H54 (cell line): ENCODE measurements at regions not wholly inside any gene's neighbourhood (a gene's known extent, or its start where the extent isn't known, plus 50 kb on each side); places are given as distances from the start of the nearest gene placed in this dataset.
"Not testable (repeated sequence)": the region's sequence is repeated elsewhere in the genome, so short reads cannot be mapped to it uniquely, and the experiment has no call there.

Source experiments
- DNase-seq: peaks from one replicate; pipeline ENCODE4 v3.0.0; 2011; ENCODE audit warnings: low spot score, mixed read lengths; ENCODE audit not compliant: insufficient read length
- FAIRE-seq: peaks from 3 replicates; lab custom pipeline; 2011; peaks lifted over from hg19 to GRCh38; lab: Jason Lieb, UNC
- POLR2A ChIP-seq: IDR thresholded peaks from 2 replicates; pipeline ENCODE4 v1.6.1; 2011; ENCODE audit warnings: low read depth, mild to moderate bottlenecking, low read length

- no peak for DNase-seq
- no peak for TF ChIP-seq POLR2A
- FAIRE-seq, result no peak
Observed at GRCh38 chr14:80304125-80304766, 92.9 kb upstream of the DIO2 start.

GRCh38 chr14:80300351-80300750, 89.0 kb upstream of the DIO2 start:
- no peak for FAIRE-seq

GRCh38 chr14:80298491-80299017, 87.2 kb upstream of the DIO2 start:
- FAIRE-seq (no peak), DNase-seq (no peak)
- no peak for TF ChIP-seq POLR2A

More at GRCh38 chr14:80300351-80300750, 89.0 kb upstream of the DIO2 start:
- no peak for DNase-seq
- no peak for TF ChIP-seq POLR2A

- TF ChIP-seq POLR2A, result no peak
- no peak for FAIRE-seq
- no peak for DNase-seq
Observed at GRCh38 chr14:80291101-80291500, 79.8 kb upstream of the DIO2 start.

- not testable (repeated sequence) for DNase-seq, FAIRE-seq
Observed at GRCh38 chr14:80286744-80287143, 75.4 kb upstream of the DIO2 start.

- DNase-seq (no peak), FAIRE-seq (no peak)
Observed at GRCh38 chr14:80278293-80279023, 67.2 kb upstream of the DIO2 start.

GRCh38 chr14:80275208-80275850, 64.0 kb upstream of the DIO2 start:
- FAIRE-seq (no peak), DNase-seq (no peak)
- TF ChIP-seq POLR2A, result no peak

More at GRCh38 chr14:80278293-80279023, 67.2 kb upstream of the DIO2 start:
- TF ChIP-seq POLR2A, result no peak

GRCh38 chr14:80274310-80274709, 63.0 kb upstream of the DIO2 start:
- not testable (repeated sequence) for DNase-seq, FAIRE-seq

GRCh38 chr14:80271389-80271788, 60.1 kb upstream of the DIO2 start:
- no peak for FAIRE-seq
- no peak for TF ChIP-seq POLR2A
- no peak for DNase-seq

- no peak for TF ChIP-seq POLR2A
- no peak for FAIRE-seq
- DNase-seq, result no peak
Observed at GRCh38 chr14:80269353-80269925, 58.1 kb upstream of the DIO2 start.

GRCh38 chr14:80266930-80267329, 55.6 kb upstream of the DIO2 start:
- DNase-seq, result no peak
- no peak for FAIRE-seq
- no peak for TF ChIP-seq POLR2A

GRCh38 chr14:80264702-80265101, 53.4 kb upstream of the DIO2 start:
- no peak for FAIRE-seq
- no peak for DNase-seq
- TF ChIP-seq POLR2A, result no peak
